CD4-positive, alpha-beta memory T cell (primary cell): ENCODE measurements at regions not wholly inside any gene's neighbourhood (a gene's known extent, or its start where the extent isn't known, plus 50 kb on each side); places are given as distances from the start of the nearest gene placed in this dataset.

Source experiments
- CTCF ChIA-PET: fragments of 350-600 bp; sonication (Branson Sonifier 250); formaldehyde crosslinking; loops from one replicate; lab custom pipeline; 2021; ENCODE audit warnings: inconsistent platforms; ENCODE audit not compliant: partially characterized antibody; lab: Charles Lee
- POLR2A ChIA-PET: fragments of 350-600 bp; sonication (Branson Sonifier 250); formaldehyde crosslinking; loops from one replicate; lab custom pipeline; 2021; ENCODE audit not compliant: partially characterized antibody; lab: Charles Lee
- DNase-seq, 5 donors: peaks; one replicate each; pipeline versions ENCODE4 v3.0.0 to v3.0.0-alpha.2; 2020 to 2022; ENCODE audit warnings: mixed read lengths in 1 of 5
- H3K27ac ChIP-seq: one replicate; pipeline ENCODE4 v1.7.0; 2013; ENCODE audit warnings: low read depth, low read length
- H3K27me3 ChIP-seq: 2 replicates; pipeline ENCODE4 v1.7.0; 2013; ENCODE audit warnings: mild to moderate bottlenecking, low read length, moderate library complexity; ENCODE audit not compliant: insufficient read depth
- H3K36me3 ChIP-seq: 2 replicates; pipeline ENCODE4 v1.7.0; 2013; ENCODE audit warnings: mild to moderate bottlenecking, low read length, moderate library complexity; ENCODE audit not compliant: insufficient read depth
- H3K4me1 ChIP-seq: 2 replicates; pipeline ENCODE4 v1.7.0; 2013; ENCODE audit warnings: mild to moderate bottlenecking, low read length, moderate library complexity; ENCODE audit not compliant: insufficient read depth
- H3K4me3 ChIP-seq, 2 donors: one replicate each; pipeline ENCODE4 v1.7.0; 2013; ENCODE audit warnings: low read length in 2 of 2, mild to moderate bottlenecking in 1 of 2
- H3K9me3 ChIP-seq, 2 donors: one replicate each; pipeline ENCODE4 v1.7.0; 2013; ENCODE audit warnings: low read length in 2 of 2, control low read depth in 1 of 2; ENCODE audit not compliant: control insufficient read depth in 1 of 2
- H3K27ac Mint-ChIP-seq, 7 donors: one replicate each; pipeline ENCODE4 v1.8.0; 2020 to 2021; ENCODE audit warnings: mixed read lengths in 7 of 7, mild to moderate bottlenecking in 6 of 7, inconsistent platforms in 3 of 7, moderate library complexity in 3 of 7
- H3K27me3 Mint-ChIP-seq, 2 donors: one replicate each; pipeline ENCODE4 v1.8.0; 2020 to 2021; ENCODE audit warnings: mixed read lengths in 2 of 2
- H3K36me3 Mint-ChIP-seq, 2 donors: one replicate each; pipeline ENCODE4 v1.8.0; 2020 to 2021; ENCODE audit warnings: mixed read lengths in 2 of 2, inconsistent platforms in 1 of 2, mild to moderate bottlenecking in 1 of 2
- H3K4me1 Mint-ChIP-seq, 4 donors: one replicate each; pipeline ENCODE4 v1.8.0; 2020 to 2021; ENCODE audit warnings: mixed read lengths in 4 of 4, mild to moderate bottlenecking in 1 of 4
- H3K4me3 Mint-ChIP-seq, 8 donors: one replicate each; pipeline ENCODE4 v1.8.0; 2020 to 2021; ENCODE audit warnings: mixed read lengths in 8 of 8, mild to moderate bottlenecking in 7 of 8, moderate library complexity in 6 of 8, inconsistent platforms in 3 of 8
- H3K9me3 Mint-ChIP-seq, 8 donors: one replicate each; pipeline ENCODE4 v1.8.0; 2020 to 2021; ENCODE audit warnings: mixed read lengths in 8 of 8, mild to moderate bottlenecking in 5 of 8, inconsistent platforms in 3 of 8, moderate library complexity in 1 of 8
- intact Hi-C: fragments of 100-400 bp; cut with micrococcal nuclease; formaldehyde crosslinking; loops from one replicate; pipeline ENCODE4 v1.15.1; 2023

- intact Hi-C loops = no loop called here
- Mint-ChIP-seq H3K36me3 (no peaks in the 10 kb centered on the region), H3K9me3 (peaks cover 0 to 11% (median 5%) of the 10 kb centered on the region in 8 donors), H3K27me3 (no peaks in the 10 kb centered on the region), H3K27ac (no peak overlapping the region), H3K4me1 (no peaks in the 10 kb centered on the region), H3K4me3 (no peak overlapping the region)
- CTCF ChIA-PET = no interaction called here
- Histone ChIP-seq H3K36me3 (no peaks in the 10 kb centered on the region), H3K27ac (no peak overlapping the region), H3K4me1 (no peaks in the 10 kb centered on the region), H3K4me3 (no peak overlapping the region), H3K27me3 (no peaks in the 10 kb centered on the region), H3K9me3 (no peaks in the 10 kb centered on the region)
- DNase-seq = no peak
- POLR2A ChIA-PET = no interaction called here
These were observed 646.1 kb upstream of the PCDH20 start for GRCh38 chr13:62061751-62062150.

- POLR2A ChIA-PET = no interaction called here
- H3K27me3 Mint-ChIP-seq = no peaks in the 10 kb centered on the region
- no peak for DNase-seq
These were observed 644.9 kb upstream of the PCDH20 start for GRCh38 chr13:62060570-62060969.

GRCh38 chr13:62057286-62057685, 641.6 kb upstream of the PCDH20 start:
- DNase-seq = no peak
- H3K36me3 ChIP-seq = no peaks in the 10 kb centered on the region
- no peak overlapping the region for H3K4me3 ChIP-seq
- Mint-ChIP-seq H3K36me3 (no peaks in the 10 kb centered on the region), H3K4me1 (no peaks in the 10 kb centered on the region), H3K4me3 (no peak overlapping the region), H3K9me3 (peaks cover 0 to 7% (median under 1%) of the 10 kb centered on the region in 8 donors), H3K27ac (no peak overlapping the region), H3K27me3 (no peaks in the 10 kb centered on the region)
- H3K27me3 ChIP-seq = no peaks in the 10 kb centered on the region
- ChIA-PET POLR2A (no interaction called here), CTCF (no interaction called here)
- H3K9me3 ChIP-seq = no peaks in the 10 kb centered on the region
- no peaks in the 10 kb centered on the region for H3K4me1 ChIP-seq
- intact Hi-C loops = no loop called here
- no peak overlapping the region for H3K27ac ChIP-seq

More at GRCh38 chr13:62060570-62060969, 644.9 kb upstream of the PCDH20 start:
- no peaks in the 10 kb centered on the region for H3K4me1 Mint-ChIP-seq
- H3K27ac Mint-ChIP-seq = no peak overlapping the region
- peaks cover 0 to 10% (median 5%) of the 10 kb centered on the region in 8 donors for H3K9me3 Mint-ChIP-seq
- intact Hi-C loops = no loop called here
- CTCF ChIA-PET = no interaction called here
- no peak overlapping the region for H3K27ac ChIP-seq
- H3K36me3 ChIP-seq = no peaks in the 10 kb centered on the region
- no peaks in the 10 kb centered on the region for H3K36me3 Mint-ChIP-seq
- no peaks in the 10 kb centered on the region for H3K4me1 ChIP-seq
- H3K4me3 Mint-ChIP-seq = no peak overlapping the region
- no peaks in the 10 kb centered on the region for H3K9me3 ChIP-seq
- no peaks in the 10 kb centered on the region for H3K27me3 ChIP-seq
- H3K4me3 ChIP-seq = no peak overlapping the region

GRCh38 chr13:62049992-62050391, 634.3 kb upstream of the PCDH20 start:
- intact Hi-C loops = no loop called here
- Mint-ChIP-seq H3K27ac (no peak overlapping the region), H3K27me3 (no peaks in the 10 kb centered on the region), H3K9me3 (peaks cover 0 to 18% (median 5%) of the 10 kb centered on the region in 8 donors), H3K36me3 (no peaks in the 10 kb centered on the region), H3K4me3 (no peak overlapping the region), H3K4me1 (no peaks in the 10 kb centered on the region)
- Histone ChIP-seq H3K4me3 (no peak overlapping the region), H3K36me3 (no peaks in the 10 kb centered on the region), H3K4me1 (no peaks in the 10 kb centered on the region), H3K27me3 (no peaks in the 10 kb centered on the region), H3K27ac (no peak overlapping the region), H3K9me3 (no peaks in the 10 kb centered on the region)
- no peak for DNase-seq
- ChIA-PET CTCF (no interaction called here), POLR2A (no interaction called here)

- ChIA-PET CTCF (no interaction called here), POLR2A (no interaction called here)
- Histone ChIP-seq H3K4me3 (no peak overlapping the region), H3K27ac (no peak overlapping the region), H3K4me1 (no peaks in the 10 kb centered on the region), H3K9me3 (no peaks in the 10 kb centered on the region), H3K36me3 (no peaks in the 10 kb centered on the region), H3K27me3 (no peaks in the 10 kb centered on the region)
- Mint-ChIP-seq H3K36me3 (no peaks in the 10 kb centered on the region), H3K27ac (no peak overlapping the region), H3K4me1 (no peaks in the 10 kb centered on the region), H3K9me3 (peaks cover 0 to 18% (median 7%) of the 10 kb centered on the region in 8 donors), H3K4me3 (no peak overlapping the region), H3K27me3 (no peaks in the 10 kb centered on the region)
- DNase-seq = no peak
- intact Hi-C loops = no loop called here
These were observed 630.9 kb upstream of the PCDH20 start for GRCh38 chr13:62046512-62046911.

GRCh38 chr13:62043600-62043999, 628.0 kb upstream of the PCDH20 start:
- Histone ChIP-seq H3K27me3 (no peaks in the 10 kb centered on the region), H3K36me3 (no peaks in the 10 kb centered on the region), H3K27ac (no peak overlapping the region), H3K9me3 (no peaks in the 10 kb centered on the region), H3K4me3 (no peak overlapping the region), H3K4me1 (no peaks in the 10 kb centered on the region)
- Mint-ChIP-seq H3K36me3 (no peaks in the 10 kb centered on the region), H3K9me3 (peaks cover 0 to 11% (median 6%) of the 10 kb centered on the region in 8 donors), H3K4me3 (no peak overlapping the region), H3K4me1 (no peaks in the 10 kb centered on the region), H3K27me3 (no peaks in the 10 kb centered on the region), H3K27ac (no peak overlapping the region)
- intact Hi-C loops = no loop called here
- CTCF ChIA-PET = no interaction called here
- POLR2A ChIA-PET = no interaction called here
- DNase-seq = no peak

GRCh38 chr13:62040806-62041205, 625.2 kb upstream of the PCDH20 start:
- Mint-ChIP-seq H3K27me3 (no peaks in the 10 kb centered on the region), H3K9me3 (peaks cover 0 to 14% (median 5%) of the 10 kb centered on the region in 8 donors), H3K36me3 (no peaks in the 10 kb centered on the region), H3K4me3 (no peak overlapping the region), H3K4me1 (no peaks in the 10 kb centered on the region), H3K27ac (no peak overlapping the region)
- H3K4me1 ChIP-seq = no peaks in the 10 kb centered on the region
- ChIA-PET CTCF (no interaction called here), POLR2A (no interaction called here)
- H3K27me3 ChIP-seq = no peaks in the 10 kb centered on the region
- no peaks in the 10 kb centered on the region for H3K9me3 ChIP-seq
- H3K27ac ChIP-seq = no peak overlapping the region
- H3K4me3 ChIP-seq = no peak overlapping the region
- H3K36me3 ChIP-seq = no peaks in the 10 kb centered on the region
- intact Hi-C loops = no loop called here
- no peak for DNase-seq

GRCh38 chr13:62040078-62040477, 624.4 kb upstream of the PCDH20 start:
- no peaks in the 10 kb centered on the region for H3K27me3 Mint-ChIP-seq
- no peaks in the 10 kb centered on the region for H3K36me3 Mint-ChIP-seq
- Histone ChIP-seq H3K9me3 (no peaks in the 10 kb centered on the region), H3K4me3 (no peak overlapping the region), H3K4me1 (no peaks in the 10 kb centered on the region), H3K36me3 (no peaks in the 10 kb centered on the region), H3K27ac (no peak overlapping the region), H3K27me3 (no peaks in the 10 kb centered on the region)
- DNase-seq = no peak
- peaks cover 0 to 11% (median 4%) of the 10 kb centered on the region in 8 donors for H3K9me3 Mint-ChIP-seq
- ChIA-PET POLR2A (no interaction called here), CTCF (no interaction called here)
- H3K27ac Mint-ChIP-seq = no peak overlapping the region
- no peak overlapping the region for H3K4me3 Mint-ChIP-seq
- intact Hi-C loops = no loop called here
- H3K4me1 Mint-ChIP-seq = no peaks in the 10 kb centered on the region
